GM21737 (cell line): ENCODE measurements at regions not wholly inside any gene's neighbourhood (a gene's known extent, or its start where the extent isn't known, plus 50 kb on each side); places are given as distances from the start of the nearest gene placed in this dataset.

Source experiments
- ATAC-seq: cut with Tn5 transposase; IDR thresholded peaks from one replicate; pipeline ENCODE4 v1.9.1; 2021; ENCODE audit warnings: mild to moderate bottlenecking, moderate library complexity; ENCODE audit not compliant: unreplicated experiment

DNA sequence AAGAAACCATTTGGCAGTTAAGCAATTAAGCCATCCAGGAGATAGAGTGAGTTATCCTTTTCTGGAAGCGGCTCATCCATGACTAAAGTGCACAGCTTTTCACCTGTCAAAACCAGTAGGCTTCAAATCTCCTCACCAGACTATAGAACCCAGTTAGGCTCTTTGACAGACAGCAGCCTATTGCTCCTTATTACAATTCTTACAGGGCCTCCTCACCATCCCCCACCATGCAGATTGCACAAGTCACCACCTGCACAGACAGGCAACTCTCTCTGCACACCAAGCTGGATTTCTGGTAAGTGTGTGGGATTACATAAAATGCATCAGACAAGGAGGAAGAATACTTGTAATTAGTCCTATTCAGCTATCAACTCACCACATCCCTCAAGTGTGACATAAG, 301.6 kb downstream of the SNX13 start:
- no peak for ATAC-seq

DNA sequence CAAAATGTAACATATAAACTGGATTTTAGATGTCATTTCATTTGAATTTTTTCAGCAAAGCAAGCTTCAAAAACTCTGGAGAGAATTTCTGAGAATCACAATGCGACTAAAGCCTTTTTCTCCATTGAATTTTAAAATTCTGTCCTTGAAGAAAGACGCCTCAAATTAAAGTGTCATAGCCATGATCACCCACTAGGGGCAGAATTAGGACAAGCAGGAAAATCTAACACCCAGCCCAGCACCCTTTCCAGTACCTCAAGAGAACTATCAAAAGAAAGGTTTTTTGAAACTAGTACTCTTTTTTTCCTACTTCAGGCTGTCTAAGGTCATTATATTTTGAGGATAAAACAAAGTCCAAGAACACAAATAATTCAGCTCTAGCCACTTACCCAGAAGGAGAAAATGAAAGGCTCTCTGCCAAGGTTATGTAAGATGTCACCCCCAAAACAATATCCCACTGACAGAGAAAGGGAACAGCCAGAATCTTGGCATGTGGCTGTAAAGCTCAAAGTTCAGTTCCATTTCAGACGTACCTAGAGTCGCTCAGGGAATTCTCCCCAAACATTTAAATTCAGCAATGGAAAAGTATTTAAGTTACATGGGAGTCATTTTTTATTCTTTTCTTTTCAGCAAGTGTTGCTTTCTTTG, 299.4 kb downstream of the SNX13 start:
- no peak for ATAC-seq

DNA sequence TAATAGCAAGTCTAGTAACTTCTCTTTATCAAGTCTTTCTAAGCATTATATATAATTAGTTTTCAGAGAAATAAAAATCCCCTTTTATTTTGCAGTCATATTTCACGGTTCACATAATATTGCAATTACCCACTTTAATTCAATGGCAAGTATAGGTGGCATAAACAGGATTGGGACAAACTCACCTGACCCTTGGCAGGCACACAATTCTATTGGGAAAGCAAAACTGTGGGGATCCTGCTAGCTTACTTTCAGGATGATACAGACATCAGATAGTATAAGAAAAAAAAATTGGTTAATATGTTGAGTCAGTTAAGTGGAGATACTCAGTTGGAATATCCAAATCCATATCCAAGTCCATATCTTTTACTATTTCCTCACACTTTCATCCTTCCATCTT, 294.8 kb downstream of the SNX13 start:
- no peak for ATAC-seq

DNA sequence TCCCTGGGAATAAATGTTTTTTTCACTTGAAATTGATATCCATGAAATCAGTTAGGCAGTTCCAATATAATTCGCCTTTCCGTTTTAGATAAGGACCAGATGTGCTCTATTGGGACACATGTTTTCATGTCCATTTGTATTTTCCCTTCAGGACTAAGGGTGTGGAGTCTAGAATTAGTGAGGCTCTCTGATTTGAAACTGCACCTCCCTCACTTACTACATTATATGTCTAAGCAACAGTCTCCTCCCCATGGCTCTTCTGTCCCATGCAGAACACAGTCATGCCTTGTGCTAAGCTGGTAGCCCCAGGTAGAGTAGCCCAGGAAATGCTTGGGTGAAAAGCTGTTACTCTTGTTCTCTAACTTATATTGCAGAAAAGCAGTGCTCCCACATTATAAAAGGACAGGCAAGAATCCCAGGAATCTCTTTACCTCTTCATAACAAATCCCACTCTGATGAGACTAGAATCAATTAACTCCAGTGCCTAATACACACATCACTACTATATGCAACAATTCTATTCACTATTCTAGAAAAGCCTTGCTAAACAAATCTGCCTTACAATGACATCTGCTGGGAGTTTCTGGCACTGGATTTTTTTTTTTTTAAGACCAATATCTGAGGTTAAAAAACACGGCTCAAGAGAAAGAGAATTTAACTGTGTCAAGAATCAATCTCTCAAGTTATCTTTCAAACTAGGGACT, 293.9 kb downstream of the SNX13 start:
- ATAC-seq: no peak

DNA sequence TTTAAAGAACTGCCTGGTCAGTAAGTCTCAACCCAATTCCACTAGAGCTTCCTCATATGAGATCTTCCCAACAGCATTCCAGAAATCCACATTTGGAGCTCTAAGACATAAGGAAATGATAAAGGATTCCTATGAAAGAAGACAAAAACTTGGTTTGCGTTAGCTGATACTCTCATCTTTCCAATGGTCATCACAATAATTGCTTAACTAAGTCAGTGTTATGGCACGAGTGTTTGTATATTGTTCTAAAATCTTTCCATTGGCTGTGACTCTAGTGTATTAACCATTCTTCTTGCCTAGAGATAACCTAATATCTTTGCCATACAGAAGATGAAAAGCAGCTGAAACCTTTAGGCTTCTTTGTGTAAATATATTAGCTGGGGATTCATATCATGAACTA, 289.0 kb downstream of the SNX13 start:
- ATAC-seq: no peak

DNA sequence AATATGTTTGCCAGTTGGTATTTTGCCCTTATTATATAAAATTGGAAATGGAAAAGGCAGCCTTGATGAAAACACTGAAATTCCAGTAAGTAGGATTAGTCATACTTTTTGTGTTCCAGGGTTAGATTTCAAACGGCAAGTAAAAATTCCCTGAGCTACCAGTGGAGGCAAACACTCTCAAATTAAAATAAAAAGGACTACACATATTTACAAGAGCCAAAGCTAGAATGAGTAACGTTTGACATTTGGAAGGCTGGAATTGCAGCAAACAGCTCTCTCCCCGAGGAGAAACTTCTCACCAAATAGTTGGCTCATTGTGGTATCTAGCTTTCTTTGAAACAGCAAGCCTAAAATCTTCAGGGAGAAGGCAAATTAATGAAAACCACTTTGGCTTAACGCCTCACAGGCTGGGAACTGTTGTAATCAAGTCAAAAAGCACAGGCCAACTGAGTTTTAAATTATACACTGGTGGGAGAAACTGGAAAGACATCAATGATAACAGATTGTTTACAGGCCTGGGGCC, 288.4 kb downstream of the SNX13 start:
- ATAC-seq: no peak

DNA sequence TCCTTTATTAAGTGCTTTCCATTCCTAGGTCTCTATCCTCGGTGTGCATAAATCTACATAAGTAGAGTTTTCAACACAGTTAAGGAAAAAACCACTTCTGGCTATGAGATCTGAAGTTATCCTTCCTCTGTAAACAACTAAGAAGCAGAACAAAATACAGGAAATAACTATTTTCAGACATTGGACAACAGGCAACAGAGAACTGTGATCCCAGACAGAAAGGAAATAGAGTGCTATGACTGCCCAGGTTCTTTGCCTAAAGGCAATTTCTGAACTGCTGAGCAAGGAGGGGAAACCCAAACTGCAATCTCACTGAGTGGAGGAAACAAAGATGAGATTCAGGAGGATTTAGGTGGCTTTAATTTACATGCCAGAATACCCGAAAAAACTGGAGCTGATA, 285.4 kb downstream of the SNX13 start:
- ATAC-seq: no peak

DNA sequence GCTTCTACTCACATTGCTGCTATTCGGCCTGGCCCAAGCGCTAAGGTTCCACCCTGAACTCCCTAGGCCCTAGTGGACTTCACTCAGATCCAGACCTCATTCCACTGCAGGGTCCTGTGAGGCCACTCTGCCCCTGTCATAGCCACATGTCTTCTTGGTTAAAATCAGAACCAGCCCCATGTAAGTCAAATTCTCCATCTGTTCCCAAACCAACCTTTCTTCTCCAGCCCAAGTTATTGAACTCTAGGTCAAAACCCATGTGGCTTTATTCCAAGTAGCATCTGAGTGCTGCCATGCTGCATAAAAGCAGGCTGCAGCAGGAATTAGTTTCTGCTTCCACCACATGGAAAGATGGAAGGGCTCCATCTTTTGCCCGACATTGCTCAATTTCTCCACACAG, 281.2 kb downstream of the SNX13 start:
- no peak for ATAC-seq

DNA sequence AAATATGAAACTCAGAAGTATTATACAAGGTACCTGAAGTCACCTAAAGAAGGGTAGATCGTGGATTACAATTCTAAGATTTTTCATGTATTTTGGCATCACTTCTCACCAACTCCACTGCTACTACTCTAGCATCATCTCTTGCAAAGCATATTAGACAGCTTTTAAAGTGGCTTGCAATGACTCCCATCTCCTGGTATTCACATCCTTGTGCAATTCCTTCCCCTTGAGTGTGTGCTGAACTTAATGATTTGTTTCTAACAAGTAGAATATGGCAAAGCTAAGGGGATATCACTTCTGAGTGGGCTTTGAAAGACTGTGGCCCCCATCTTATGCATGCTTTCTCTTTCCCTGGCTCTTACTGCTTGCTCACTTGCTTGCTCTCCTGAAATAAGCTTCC, 280.2 kb downstream of the SNX13 start:
- no peak for ATAC-seq

DNA sequence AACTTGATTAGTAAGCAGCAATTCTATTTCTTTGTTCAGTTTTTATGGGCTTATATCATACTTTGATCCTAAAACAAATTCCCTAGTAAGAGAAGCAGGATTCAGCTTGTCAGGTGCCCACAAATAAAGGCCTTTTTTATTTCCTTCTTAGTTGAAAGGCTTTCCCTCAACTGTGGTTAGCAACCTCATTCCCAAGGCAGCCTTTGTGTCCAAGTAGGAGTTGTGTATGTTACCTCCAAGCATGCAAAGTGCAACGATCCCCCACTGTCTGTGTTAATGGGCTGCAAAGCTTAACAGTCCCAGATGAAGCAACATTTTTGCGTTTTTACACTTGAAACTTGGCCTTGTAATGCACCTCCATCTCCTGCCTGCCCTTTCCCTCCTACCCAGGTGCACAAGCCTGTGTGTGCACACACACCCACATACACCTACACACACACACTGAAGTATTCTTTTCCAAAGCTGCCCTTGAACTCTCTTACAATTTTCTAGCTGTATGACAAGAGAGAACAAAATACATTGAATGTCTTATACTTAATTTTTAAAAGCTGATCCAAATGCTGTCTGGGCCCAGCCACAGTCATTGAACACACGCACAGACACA, 278.2 kb downstream of the SNX13 start:
- no peak for ATAC-seq

DNA sequence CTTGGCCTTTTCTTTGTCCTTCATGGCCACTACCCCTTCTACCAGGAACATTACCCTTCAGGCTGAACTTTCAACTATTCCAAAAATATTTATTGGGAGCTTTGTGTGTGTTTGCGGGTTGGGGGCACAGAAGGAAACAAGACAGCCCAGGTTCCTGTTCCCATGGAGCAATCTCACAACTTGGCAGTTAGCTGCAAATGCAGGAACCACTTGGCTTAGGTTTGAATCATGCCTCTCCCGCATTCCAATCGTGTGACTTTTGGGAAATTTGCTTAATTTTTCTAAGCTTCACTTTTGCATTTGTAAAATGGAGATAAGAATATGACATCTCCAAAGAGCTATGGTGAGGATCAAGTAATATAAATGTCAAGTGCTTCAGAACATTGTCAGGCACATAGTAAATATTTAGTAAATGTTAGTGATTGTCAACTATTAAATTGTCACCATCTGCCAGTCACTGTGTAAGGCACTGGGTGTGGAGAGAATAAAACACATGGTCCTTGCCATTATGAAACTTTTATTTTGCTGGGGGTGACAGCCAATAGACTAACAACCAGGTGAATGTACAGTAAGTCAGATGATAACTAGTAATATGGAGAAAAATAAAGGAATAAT, 277.1 kb downstream of the SNX13 start:
- ATAC-seq: no peak

DNA sequence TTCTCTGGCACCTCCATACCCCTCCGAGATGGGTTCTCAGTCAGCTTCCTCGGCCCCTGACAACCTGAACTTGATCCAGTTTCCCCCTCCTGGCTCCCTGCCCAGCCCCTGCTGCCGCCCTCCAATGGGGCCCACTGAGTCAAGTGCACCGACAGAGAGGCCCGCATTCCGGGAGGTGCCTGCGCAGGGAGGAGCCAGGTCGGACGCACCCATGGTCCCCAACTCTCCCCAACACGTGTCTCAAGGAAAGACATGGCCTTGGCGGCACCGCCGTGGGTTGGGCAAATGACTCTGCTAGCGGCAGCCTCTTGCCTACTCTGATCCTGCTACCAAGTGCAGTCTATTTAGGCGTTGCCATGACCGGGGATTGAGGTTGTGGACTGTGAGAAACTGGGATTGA, 275.3 kb downstream of the SNX13 start:
- no peak for ATAC-seq

DNA sequence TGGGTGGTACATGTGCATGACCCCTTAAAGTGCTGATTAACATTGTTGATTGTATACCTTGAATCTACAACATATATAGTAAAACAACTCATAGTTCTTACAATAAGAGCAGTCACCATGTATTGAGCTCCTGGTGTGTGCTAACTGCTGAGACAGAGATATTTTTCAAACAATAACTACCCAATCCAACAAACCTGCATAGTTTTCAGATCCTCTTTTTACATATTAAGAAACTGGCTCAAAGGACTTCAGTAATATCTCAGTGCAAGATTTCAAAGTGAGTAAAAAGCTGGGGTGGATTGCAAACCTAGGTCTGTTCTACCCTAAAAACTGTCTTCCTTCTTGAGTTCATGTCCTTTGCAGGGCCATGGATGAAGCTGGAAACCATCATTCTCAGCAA, 272.2 kb downstream of the SNX13 start:
- ATAC-seq: no peak

DNA sequence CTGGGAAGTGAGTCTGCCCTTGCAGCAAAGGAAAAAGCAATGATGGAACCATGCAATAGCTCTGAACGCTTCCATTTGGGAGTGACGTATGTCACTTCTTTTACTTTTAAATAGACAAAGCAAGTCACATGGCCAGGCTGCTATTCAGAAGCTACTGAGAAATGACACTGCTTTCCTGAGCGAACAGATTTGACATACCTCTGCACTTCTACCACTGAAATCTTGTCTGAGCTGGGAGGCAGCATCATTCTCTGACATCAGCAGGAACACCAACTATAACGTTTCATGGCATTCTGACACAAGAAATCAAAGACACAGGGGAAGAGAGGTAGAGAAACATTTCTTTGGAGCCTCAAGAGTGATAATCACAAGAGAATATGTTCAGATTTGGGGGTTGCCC, 271.1 kb downstream of the SNX13 start:
- no peak for ATAC-seq

DNA sequence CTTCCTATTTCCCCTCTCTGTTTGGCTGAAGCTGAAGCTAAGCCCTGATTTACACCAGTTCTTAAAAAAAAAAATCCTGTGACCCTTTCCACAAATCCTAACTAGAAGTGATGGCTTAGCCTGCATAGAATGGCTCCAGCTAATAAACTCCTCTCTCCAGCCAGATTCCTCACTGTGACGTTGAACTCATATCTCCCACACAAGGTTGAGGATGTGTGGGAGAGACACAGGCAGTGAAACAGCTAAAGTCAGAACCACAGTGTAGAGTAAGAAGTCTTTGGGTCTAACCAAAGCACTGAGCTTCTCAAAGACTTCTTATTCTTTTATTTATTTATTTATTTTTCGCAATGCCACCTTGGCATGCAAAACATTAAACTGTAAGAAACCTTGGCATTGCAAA, 268.3 kb downstream of the SNX13 start:
- no peak for ATAC-seq

DNA sequence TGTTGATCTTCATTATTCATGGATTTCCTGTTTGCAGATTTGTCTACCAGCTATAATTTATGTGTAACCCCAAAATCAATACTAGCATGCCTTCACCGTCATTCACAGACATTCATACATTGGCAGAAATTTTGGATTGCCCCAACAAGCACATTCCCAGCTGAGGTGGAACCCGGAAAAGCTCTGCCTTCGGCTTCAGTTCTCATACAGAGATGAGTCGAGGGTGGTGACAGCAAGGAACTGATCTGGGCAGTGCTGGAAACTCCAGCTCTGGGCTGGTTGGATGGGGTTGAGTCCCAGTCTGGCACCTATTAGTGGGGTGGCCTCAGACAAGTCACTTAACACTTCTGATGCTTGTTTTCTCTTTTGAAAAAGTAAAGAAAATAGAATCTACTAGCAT, 267.5 kb downstream of the SNX13 start:
- ATAC-seq: no peak

DNA sequence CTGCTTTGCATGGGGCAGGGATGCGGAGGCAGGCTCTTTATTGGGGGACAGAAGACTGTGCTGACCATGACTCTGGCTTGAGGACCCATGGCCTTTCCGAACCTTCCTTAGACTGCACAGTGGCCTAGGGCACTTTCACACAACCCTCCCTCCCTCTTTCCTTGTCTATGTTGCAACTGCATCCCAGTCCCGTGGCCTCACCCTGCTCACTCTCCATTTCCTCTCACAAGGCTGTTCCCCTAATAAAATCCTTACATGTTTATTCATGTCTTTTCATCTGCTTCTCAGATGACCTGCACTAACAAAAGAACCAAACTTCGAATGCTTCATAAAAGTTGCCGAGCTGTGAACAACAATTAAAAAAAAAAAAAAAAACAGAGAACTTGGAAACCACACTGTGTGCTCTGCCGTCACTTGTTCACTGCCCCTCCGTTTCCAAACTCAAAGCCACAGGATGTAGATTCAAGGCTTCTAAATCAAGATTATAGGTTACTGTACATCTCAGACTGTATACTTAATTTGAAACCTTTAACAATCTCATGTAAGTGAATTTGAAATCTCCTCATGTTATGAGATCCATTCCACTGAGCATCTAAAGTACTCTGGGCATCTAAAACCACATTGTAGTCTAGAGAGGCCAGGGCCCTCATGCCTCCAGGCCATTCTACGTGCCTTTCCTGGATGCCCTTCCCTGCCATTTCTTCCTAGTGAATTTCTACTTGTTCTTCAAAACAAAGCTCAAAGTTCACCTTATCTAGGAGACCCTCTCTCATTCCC, 265.9 kb downstream of the SNX13 start:
- ATAC-seq: no peak

DNA sequence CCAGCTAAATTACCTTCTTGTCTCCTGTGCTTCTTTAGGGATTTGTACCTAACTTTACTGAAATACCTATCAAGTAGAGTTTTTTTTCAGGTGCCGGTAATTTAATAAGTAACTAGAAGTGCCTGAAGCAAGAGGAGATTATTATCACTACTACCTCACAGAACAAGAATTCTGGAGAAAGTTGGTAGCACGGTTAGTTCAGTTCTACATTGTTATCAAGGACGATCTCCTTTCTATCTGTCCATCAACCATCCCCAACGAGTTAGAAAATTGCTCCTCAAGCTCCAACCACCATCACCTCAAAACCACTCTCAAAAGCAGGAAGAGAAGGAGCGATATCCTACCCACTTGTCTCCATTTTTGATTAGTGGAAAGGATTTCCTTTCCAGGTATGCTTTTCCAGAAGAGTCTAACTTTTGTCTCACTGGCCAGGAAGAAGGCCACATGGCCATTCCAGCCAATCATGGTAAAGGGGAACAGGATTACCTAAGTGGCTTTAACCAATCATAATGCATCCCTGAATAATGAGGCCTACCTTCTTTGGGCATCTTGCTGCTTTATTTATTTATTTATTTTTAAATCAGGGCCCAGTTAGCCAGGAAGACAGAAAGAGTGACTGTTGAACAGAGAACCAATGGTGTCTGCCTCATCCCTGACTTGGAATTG, 265.2 kb downstream of the SNX13 start:
- ATAC-seq: no peak

DNA sequence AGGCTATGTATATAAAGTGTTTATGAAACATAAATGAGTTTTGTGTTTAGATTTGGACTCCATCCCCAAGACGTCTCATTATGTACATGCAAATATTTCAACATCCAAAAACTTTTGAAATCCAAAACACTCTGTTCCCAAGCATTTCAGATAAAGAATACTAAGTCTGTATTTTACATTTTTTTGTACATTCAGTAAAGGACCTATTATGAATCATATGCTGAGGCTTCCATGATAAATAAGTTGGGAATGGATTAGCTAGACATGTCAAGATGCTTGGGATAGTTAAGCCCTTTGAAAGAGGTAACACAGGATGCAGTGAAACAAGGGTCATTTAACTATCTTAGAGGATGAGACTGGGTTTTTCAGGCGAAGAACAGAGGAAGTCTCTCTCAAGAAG, 262.9 kb downstream of the SNX13 start:
- no peak for ATAC-seq

DNA sequence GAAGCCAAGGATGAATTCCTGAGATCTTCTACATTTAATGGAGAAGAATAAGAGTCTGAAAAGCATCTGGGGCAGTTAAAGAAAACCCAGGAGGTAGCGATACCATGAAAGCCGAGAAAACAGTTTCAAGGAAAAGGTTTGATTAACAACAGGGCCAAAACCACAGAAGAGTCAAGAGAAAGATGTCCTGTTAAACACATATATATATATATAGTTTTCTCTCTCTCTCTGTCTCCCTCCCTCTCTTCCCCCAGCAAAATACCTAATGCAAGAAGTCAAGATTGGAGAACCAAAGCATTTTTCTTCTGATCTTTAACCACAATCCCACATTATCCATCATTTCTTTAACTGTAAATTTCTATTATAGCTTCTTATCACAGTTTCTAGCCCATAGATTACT, 261.4 kb downstream of the SNX13 start:
- no peak for ATAC-seq

DNA sequence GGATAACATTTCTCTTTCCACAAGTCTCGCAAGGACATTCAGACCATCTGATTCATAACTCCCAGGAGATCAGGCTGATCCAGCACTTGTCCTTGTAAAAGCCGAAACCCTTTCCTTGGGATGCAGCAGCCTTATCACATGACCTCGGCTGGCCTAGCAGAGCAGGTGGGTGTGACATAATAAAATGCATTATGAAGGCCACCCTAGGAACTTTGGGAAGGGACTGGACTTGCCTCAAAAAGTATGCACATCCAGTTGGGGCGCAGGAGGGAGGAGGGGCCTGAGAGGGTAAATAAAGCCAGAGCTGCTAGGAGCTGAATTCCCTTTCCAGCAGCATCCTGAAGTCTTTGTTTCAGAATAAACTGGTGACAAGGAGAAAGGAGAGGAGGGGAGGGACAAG, 260.8 kb downstream of the SNX13 start:
- ATAC-seq: no peak
